Tibial artery (tissue), 4 donors: ENCODE measurements at regions not wholly inside any gene's neighbourhood (a gene's known extent, or its start where the extent isn't known, plus 50 kb on each side); places are given as distances from the start of the nearest gene placed in this dataset.

Source experiments
- DNase-seq, 2 donors: peaks; one replicate each; pipeline ENCODE4 v3.0.0-alpha.2; 2019
- H3K27ac ChIP-seq, 2 donors: fragments of 200-600 bp; sonication (generic) in 1 of 2; 1 replicate in 1 of 2; 2 replicates in 1 of 2; pipeline ENCODE4 v1.5.1; 2018 to 2019; ENCODE audit warnings: mild to moderate bottlenecking in 1 of 2
- H3K27me3 ChIP-seq, 2 donors: fragments of 200-600 bp; sonication (generic) in 1 of 2; one replicate each; pipeline versions ENCODE4 v1.5.1 to v1.6.0; 2016 to 2019
- H3K36me3 ChIP-seq, 3 donors: fragments of 200-600 bp; sonication (generic) in 2 of 3; one replicate each; pipeline ENCODE4 v1.5.1; 2016 to 2019; ENCODE audit warnings: mild to moderate bottlenecking in 2 of 3
- H3K4me1 ChIP-seq, 4 donors: fragments of 200-600 bp; sonication (generic) in 2 of 4; 1 replicate in 3 of 4; 2 replicates in 1 of 4; pipeline ENCODE4 v1.5.1; 2016 to 2019
- H3K4me3 ChIP-seq, 2 donors: fragments of 200-600 bp; sonication (generic) in 1 of 2; 1 replicate in 1 of 2; 2 replicates in 1 of 2; pipeline ENCODE4 v1.5.1; 2018 to 2019; ENCODE audit warnings: mild to moderate bottlenecking in 2 of 2
- H3K9me3 ChIP-seq, 3 donors: fragments of 200-600 bp; sonication (generic) in 1 of 3; one replicate each; pipeline ENCODE4 v1.5.1; 2016 to 2019
- intact Hi-C: fragments of 100-400 bp; cut with DNase I; formaldehyde crosslinking; loops from one replicate; pipeline ENCODE4 v1.15.0; 2023; ENCODE audit warnings: low total_unique reads
- TF ChIP-seq, protein P1 (sequence below), 2 experiments: fragments of 200-600 bp in 1 of 2; fragments of 450-650 bp in 1 of 2; IDR thresholded peaks; one replicate each; pipeline ENCODE4 v1.5.1; 2017 to 2019; ENCODE audit warnings: antibody characterized with exemption in 2 of 2, mild to moderate bottlenecking in 1 of 2, moderate library complexity in 1 of 2

DNA sequence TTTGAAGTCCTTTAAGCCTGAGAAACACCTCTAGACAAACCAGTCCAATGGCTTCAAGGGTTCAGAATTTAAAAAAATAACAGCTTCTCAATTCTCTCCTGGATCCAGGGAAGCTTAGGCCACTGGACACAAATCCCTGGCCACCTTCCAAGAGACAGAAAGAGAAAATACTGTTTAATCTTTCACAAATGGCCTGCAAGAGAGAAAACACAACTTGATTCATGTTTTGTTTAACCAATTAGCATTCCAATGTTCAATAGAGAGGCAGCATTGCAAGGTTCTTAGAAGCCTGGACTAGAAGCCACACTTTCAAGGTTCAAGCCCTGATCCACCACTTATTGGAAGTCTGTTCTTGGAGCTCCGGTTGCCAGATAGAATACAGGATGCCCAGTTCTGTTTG lies 109.0 kb upstream of the PARD3B start:
- Histone ChIP-seq H3K27me3 (no peaks in the 10 kb centered on the region), H3K4me1 (no peaks in the 10 kb centered on the region), H3K4me3 (no peak overlapping the region), H3K27ac (no peak overlapping the region), H3K36me3 (no peaks in the 10 kb centered on the region), H3K9me3 (peaks cover 0 to 17% (median 6%) of the 10 kb centered on the region in 3 donors)
- intact Hi-C loops, result no loop called here
- TF ChIP-seq, protein P1, sequence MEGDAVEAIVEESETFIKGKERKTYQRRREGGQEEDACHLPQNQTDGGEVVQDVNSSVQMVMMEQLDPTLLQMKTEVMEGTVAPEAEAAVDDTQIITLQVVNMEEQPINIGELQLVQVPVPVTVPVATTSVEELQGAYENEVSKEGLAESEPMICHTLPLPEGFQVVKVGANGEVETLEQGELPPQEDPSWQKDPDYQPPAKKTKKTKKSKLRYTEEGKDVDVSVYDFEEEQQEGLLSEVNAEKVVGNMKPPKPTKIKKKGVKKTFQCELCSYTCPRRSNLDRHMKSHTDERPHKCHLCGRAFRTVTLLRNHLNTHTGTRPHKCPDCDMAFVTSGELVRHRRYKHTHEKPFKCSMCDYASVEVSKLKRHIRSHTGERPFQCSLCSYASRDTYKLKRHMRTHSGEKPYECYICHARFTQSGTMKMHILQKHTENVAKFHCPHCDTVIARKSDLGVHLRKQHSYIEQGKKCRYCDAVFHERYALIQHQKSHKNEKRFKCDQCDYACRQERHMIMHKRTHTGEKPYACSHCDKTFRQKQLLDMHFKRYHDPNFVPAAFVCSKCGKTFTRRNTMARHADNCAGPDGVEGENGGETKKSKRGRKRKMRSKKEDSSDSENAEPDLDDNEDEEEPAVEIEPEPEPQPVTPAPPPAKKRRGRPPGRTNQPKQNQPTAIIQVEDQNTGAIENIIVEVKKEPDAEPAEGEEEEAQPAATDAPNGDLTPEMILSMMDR (IDR thresholded peaks at IDR 0.05), result no peak
- DNase-seq, result no peak

GRCh38 chr2:204437408-204437807 lies 107.9 kb upstream of the PARD3B start:
- H3K4me3 ChIP-seq, result no peak overlapping the region
- H3K27me3 ChIP-seq, result no peaks in the 10 kb centered on the region
- no peak for DNase-seq
- no peaks in the 10 kb centered on the region for H3K36me3 ChIP-seq
- TF ChIP-seq, protein P1 (IDR thresholded peaks at IDR 0.05), result no peak
- H3K4me1 ChIP-seq, result no peaks in the 10 kb centered on the region
- H3K27ac ChIP-seq, result no peak overlapping the region
- peaks cover 0 to 8% (median under 1%) of the 10 kb centered on the region in 3 donors for H3K9me3 ChIP-seq
- intact Hi-C loops, result no loop called here

- Histone ChIP-seq H3K9me3 (peaks cover 0 to 3% (median 0%) of the 10 kb centered on the region in 3 donors), H3K36me3 (no peaks in the 10 kb centered on the region), H3K27ac (no peak overlapping the region), H3K4me3 (no peak overlapping the region), H3K4me1 (no peaks in the 10 kb centered on the region), H3K27me3 (no peaks in the 10 kb centered on the region)
- no peak for DNase-seq
- TF ChIP-seq, protein P1 (IDR thresholded peaks at IDR 0.05), result no peak
- intact Hi-C loops, result no loop called here
These were observed 107.2 kb upstream of the PARD3B start for GRCh38 chr2:204437815-204438756.

DNA sequence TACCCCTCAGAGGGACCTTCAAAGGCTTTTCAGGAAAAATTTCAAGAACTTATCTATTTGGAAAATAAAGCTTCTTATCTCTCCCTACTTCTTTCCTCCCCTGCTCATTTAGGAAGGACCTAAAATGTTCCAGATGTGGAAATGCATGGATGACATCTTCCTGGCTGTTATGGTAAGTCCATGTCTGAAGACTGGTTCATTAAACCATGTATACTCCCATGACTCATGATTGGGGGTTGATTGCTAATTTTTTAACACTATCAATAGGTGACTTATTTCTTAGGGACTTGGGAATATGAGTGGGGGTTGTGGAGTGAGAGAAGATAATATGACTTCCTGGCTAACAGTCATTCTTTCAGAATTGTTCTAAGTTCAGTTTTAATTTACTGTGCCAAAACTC lies 104.0 kb upstream of the PARD3B start:
- Histone ChIP-seq H3K27me3 (no peaks in the 10 kb centered on the region), H3K27ac (no peak overlapping the region), H3K36me3 (no peaks in the 10 kb centered on the region), H3K4me1 (no peaks in the 10 kb centered on the region), H3K4me3 (no peak overlapping the region), H3K9me3 (no peaks in the 10 kb centered on the region)
- TF ChIP-seq, protein P1 (IDR thresholded peaks at IDR 0.05), result no peak
- no peak for DNase-seq
- intact Hi-C loops, result no loop called here

DNA sequence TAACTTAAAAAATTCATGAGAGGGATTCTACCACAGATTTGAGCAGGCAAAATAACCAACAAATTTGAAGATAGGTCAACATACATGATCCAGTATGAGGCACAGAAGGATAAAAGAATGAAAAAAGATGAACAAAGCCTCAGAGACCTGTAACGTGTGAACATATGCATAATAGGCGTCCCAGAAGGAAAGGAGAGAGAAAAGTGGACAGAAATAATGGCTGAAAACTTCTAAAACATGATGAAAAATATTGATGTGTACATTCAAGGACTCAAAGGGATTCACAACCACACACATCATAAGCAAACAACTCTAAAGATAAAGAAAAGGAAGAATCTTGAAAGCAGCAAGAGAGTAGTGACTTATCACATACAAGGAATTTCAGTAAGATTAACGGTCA lies 100.1 kb upstream of the PARD3B start:
- Histone ChIP-seq H3K4me3 (no peak overlapping the region), H3K4me1 (no peaks in the 10 kb centered on the region), H3K27me3 (no peaks in the 10 kb centered on the region), H3K9me3 (no peaks in the 10 kb centered on the region), H3K27ac (no peak overlapping the region), H3K36me3 (no peaks in the 10 kb centered on the region)
- no peak for DNase-seq
- TF ChIP-seq, protein P1 (IDR thresholded peaks at IDR 0.05), result no peak
- intact Hi-C loops, result no loop called here
